ENCODE measurements at regions not wholly inside any gene's neighbourhood (a gene's known extent, or its start where the extent isn't known, plus 50 kb on each side); places are given as distances from the start of the nearest gene placed in this dataset.
"Not testable (repeated sequence)": the region's sequence is repeated elsewhere in the genome, so short reads cannot be mapped to it uniquely, and the experiment has no call there.

DNA sequence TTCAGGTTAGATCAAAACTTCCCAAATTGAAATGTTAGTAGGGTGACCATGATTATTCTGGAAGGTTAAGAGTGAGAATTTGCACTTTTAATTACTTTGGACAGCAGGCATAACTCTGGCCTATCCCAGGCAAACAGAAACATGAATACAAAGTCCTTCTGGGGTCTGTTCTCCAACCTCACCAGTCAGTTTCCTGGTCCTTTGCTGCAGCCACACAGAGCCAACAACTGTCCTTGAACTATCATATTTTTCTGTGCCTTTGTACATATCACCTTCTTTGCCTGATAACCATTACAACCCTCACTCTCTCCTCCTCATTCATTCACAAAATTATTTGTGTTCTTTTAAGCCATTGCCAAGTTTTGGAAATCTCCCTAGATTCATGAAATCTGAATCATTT is 126.0 kb upstream of the GBE1 start:
- no peak for DNase-seq

DNA sequence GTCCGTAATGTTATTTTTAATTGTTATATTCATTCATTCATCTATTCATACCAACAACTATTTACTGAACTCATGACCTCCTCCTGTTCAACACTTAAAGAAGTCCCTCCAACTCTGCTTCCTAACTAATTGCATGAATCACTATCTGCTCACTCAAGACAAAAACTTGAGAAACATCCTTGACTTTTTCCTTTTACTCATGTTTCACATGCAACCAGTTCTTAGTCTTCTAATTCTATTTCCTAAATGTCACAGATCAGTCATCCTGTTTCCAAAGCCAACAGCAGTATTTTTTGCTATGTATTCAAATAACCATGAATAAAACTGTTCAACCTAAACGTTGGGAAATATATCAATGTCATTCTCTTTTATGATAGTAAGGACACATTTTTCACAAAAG is 124.6 kb upstream of the GBE1 start:
- no peak for DNase-seq

DNA sequence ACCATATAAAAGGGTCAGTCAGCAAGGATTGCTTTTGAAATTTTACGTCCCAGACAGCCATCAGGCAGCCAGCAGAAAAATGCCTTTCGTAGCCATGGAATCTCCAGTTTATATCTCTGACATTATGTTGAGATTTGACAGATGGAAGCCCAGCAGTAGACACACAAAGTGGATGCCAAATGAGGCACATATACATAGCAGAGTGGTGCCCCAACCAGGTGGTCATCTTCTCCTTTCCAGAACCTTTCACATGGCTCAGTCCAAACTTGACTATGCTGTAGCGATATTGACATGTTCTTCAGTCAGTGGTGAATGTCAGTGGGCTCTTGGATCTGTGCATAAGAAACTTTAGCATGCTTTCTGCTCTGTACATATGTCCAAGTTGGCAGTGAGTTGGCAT is 123.3 kb upstream of the GBE1 start:
- no peak for DNase-seq

DNA sequence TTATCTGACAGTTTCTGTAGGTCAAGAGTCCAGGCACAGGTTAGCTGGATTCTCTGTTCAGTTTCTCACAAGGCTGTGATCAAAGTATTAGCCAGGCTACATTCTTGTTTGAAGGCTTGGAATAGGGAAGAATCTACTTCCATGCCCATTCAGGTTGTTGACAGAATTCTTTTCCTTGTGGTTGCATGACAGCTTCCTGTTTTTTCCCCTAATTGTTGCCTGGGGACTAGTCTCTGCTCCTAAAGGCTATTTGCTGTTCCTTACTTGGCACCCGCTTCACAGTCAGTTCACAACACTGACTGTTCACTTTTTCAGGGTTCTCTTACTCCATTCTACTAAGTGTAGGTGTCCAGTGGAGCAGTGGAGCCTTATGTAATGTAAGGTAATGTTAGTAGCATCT is 115.4 kb upstream of the GBE1 start:
- DNase-seq, result no peak

DNA sequence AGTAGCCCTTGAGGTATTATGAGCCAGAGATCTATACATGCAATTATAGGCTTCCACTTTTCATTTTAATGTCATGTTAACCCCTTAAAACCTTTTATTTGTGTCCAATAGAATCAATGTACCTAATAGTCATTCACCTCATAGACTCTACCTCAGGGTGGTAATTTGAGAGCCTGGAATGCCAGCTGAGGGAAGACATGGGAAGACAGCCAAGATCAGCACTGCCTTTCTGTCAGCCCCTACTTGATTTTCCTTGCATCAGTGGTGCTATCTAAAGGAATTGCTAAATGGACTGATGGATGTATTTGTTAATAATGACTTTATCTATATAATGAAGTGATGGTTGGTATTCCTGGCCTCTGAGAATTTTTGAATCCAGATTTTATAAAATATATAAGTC is 113.3 kb upstream of the GBE1 start:
- DNase-seq, result no peak

DNA sequence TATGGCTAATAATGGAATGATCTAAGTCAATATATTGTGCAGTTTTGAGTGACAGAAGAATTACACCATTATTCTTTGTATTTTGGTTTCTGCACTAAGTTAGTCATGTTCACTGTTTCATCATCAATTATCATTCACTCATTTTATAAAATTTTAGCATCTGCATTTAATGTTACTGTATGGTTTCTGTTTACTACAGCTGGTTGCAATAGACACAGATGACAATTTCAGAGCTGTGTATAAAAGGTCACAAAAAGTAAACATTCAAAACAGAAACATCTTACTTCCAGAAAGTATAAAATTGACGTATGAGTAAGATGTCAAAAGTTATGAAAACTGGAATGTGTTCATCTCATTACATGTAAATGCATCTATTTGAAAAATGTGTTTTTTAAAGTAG is 111.1 kb upstream of the GBE1 start:
- no peak for DNase-seq

DNA sequence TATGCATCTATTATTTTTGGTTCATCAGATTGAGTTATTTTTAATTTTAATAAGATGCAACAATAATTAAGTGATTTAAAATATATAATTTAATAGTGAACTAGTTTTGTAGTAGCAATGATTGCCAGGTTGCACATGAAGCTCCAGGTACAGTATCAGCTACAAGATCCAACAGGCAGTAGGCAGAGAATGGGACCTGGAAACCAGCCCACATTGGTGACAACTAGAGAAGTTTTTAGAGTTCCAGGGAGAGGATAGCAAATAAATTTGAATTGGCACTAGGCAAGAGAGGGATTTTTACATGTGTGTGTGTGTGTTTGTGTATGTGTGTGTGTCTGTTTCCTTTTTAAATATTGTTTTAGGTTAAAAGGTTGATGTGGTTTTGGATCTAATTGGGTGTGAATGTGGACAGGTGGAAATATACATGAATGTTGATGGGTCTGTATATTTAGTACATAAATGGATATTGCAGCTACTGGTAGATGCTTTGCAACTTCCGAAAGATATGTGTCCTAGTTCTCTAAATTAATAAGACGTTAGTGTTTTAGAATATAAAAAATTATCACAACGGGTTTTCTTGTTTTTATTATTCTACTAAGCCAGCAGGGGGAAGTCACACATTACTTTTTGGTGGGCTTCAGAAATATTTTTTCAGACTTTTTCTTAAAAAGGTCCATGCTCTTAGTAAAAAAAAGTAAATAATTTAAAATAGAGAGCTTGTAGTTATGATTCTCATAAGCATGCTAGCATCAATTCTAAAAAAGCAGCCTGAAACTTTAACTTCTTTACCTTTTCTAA is 110.1 kb upstream of the GBE1 start:
- DNase-seq, result no peak

DNA sequence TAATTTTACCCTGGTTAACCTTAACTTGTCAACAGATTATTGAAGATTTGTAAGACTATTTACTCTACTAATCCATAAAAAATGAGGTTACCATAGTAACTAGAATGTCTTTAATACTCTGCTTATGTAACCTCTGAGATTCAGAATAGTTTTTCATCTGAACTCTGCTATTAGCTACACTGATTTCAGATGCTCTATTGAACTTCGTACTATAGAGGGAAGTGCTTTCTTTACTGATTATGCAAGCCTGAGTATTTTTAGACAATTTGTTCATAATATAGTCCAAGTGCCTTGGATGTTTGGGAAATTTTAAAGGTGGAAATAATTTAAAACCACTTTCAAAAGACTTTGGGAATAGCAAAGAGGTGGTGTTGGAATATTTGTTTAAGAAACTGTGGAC is 107.9 kb upstream of the GBE1 start:
- no peak for DNase-seq

DNA sequence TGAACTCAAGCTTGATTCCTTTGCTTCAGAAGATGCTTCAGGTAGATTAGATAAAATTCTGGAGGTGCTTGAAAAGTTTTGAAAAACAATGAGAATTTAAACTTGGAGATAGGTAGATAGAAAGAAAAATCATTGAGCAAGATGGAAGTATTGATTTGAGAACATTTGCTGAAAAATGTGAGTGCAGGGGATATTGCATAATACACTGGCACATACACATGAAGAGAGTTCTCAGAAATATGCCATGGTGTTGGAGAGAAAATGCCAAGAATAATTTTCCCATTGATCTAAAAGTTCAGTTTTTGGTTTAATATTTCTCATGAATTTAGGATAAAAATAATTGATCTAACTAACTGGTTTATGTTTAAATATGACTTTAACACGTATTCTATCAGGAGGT is 107.2 kb upstream of the GBE1 start:
- DNase-seq, result no peak

DNA sequence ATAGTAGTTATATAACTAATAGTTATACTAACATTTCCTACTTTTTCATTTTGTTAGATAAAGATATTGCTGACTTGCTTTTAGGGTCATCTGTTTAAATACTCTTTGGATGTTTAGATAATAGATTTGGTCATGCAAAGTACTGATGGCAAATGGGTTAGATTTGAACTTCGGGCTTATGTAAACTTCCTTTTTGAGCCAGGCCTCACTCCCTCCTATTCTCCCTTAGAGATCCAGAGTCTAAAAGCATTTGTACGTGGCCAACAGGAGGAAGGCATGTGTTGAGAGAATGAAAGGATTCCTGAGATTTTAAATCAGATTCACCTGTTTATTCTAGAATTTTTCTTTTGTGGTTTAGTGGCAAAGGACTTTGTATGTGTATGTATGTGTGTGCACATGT is 106.4 kb upstream of the GBE1 start:
- no peak for DNase-seq

DNA sequence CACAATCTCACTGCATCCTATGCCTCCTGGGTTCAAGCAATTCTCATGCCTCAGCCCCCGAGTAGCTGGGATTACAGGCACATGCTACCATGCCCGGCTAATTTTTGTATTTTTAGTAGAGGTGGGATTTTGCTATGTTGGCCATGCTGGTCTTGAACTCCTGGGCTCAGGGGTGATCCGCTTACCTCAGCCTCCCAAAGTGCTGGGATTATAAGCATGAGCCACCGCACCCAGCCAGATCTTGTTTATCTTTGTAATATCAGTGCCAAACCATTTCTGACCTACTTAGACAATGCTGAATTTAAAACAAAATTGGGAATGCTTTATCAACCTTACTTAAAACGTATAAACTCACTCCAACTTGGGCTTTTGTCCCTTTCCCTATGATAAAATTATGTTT is 103.7 kb upstream of the GBE1 start:
- DNase-seq, result not testable (repeated sequence)

DNA sequence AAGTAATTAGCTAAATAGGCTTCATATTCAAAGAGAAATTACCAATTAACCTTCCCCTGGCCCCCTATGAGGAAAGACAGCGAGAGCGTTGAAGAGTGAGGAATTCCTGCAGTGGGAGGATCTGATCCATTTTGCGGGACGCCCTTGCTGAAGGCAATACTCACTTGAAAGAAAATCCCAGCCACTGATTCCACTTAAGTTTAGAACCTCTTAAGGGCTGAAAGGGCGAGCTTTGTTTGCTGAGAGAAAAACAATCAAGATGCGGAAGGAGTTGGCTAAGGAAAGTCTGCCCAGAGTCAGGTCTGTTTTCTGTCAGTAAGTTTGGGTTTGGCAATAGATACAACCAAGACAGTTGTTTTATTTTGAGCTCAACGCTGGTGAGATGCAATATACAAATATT is 102.8 kb upstream of the GBE1 start:
- DNase-seq, result no peak

DNA sequence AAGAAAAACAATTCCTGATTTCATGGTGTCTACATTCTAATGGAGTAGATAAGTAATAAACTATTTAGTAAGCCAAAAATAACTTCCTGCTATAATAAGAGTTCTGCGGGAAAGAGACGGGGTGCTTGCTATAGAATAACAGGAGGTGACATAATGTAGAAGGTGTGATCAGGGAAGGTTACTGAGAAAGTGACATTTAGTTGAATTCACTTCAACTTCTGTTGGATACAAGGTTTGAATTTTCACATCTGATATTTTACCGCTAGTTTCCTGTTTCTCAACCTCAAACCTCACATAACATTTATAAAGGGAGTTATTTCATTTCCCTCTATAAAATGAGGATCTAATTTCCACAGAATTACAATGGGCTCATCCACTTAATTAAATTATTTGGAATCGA is 102.3 kb upstream of the GBE1 start:
- no peak for DNase-seq

DNA sequence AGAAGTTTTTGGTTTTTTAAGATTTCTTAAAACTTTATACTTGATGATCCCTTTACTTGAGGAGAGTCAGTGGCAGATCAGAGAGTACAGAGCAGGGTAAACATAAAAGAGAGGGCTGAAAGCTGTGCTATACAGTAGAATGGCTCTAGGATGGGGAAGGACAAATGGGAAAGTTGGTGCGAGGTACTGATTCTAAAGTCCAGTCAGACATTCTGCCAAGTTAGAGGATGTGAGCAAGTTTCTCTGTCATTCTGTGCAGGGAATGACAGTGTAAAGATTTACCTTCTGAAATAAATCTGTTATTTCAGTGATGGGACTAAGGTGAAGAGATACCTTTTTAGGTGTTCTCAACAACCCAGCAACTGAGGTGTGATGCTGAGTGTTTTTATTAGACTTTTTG is 100.1 kb upstream of the GBE1 start:
- DNase-seq, result no peak

DNA sequence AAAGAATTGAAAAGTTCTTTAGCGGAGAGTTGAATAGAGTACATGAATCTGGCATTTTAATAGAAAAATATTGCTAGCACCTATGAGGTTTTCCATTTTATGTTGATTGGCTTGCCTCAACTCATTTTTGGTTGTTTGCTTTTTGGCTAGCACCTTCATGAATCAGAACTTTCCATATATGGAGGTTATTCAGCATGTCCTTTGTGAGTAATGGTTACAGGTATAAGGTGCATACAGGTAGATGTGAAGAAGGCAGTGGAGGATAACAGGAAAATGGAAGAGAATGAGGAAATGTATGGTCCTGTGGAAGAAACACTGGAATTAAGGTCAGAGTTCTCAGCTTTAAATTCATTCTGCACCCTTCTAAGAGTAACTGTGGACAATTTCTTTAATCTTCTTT is 98.1 kb upstream of the GBE1 start:
- DNase-seq, result no peak

DNA sequence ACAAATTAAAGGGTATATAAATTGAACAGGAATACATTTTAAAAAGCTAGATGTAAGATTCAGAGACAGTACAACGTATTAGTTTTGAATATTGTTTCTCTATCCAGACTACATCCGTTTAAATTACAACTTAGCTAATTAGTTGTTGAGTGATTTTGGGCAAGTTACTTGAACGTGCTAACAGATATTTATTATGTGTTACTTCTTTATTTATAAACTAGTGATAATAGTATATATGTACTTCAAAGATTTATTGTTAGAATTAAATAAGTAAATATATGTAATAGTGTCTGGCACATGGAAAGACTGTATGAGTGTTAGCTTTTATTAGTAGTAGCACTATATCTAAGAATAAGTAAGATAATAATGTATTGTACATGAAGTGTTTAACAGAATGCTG is 92.0 kb upstream of the GBE1 start:
- DNase-seq, result no peak

DNA sequence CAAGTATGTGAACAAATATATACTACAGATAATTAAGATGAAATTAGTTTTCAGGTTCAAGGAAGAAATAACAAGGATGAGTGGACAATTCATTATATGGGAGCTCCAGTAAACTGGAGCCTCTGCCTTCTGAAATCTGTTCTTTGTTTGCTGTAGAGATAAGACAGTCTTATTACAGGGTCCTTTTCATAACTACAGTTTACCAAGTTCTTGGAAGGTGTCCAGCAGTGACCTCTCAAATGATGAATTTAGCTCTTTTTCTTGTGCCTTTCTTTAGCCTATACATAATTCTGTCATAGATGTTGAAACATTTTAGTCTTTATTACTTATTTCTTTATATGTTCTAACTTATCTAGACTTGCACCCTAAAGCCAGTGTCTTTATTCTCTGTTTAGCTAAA is 89.7 kb upstream of the GBE1 start:
- DNase-seq, result no peak

DNA sequence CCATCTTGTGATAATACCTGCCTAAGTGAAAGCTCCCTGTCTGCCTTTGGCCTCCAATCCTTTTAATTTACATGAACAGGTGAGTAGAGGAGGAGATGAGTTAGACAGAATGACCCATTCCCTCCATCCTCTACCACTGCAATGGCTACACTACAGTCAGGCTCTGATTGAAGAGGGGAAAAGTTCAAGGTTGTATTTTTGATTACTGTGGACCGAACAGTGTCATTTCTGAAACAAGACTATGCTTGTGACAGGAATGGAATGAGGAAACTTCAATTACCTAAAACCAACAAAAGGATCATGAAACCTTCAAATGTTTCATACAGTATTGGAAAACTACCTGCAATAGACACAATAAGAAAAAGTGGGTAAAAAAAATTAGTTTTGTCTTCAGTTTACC is 85.5 kb upstream of the GBE1 start:
- DNase-seq, result no peak

DNA sequence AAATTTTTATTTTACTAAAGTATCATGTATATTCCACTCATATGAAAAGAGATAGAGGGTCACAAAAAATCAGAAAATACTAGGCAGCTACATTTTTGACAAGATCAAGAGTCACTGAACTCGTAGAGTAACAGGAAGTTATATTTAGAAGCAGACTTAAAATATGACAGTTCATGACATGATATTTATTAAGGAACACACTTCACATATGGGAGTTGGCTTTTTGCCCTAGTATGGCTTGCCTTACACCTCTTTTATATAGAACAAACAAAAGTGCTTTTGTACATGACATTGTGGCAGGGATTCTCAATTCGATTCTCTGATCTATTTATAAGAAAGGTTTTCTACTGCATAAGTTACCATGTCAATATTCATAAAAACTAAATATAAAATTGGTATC is 80.1 kb upstream of the GBE1 start:
- no peak for DNase-seq

DNA sequence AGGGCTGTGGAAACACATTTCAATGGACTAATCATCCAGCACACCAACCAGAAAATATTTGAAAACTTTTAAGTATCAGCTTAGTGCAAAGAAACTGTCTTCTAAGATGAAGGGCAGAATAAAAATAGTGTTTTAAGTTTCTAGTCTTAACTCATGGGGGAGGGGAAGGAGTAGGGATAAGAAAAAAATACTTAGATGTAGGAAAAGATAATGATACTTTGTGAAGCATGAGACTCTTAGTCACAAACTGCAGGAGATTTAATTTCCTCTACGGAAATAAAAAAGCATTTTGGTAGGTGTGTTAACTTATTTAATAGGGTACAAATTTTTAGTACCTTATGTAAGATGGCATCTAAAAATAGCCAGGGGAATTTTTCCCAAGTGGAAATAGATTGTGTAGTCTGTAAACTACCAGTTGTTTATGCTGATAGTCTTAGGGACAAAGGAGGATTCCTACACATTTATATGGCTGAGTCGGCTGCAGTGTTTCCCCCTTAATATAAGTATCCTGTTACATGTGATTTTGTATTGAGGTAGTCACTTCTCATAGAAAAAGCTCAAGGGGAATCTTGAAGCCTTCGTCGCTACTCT is 78.2 kb upstream of the GBE1 start:
- DNase-seq, result no peak

DNA sequence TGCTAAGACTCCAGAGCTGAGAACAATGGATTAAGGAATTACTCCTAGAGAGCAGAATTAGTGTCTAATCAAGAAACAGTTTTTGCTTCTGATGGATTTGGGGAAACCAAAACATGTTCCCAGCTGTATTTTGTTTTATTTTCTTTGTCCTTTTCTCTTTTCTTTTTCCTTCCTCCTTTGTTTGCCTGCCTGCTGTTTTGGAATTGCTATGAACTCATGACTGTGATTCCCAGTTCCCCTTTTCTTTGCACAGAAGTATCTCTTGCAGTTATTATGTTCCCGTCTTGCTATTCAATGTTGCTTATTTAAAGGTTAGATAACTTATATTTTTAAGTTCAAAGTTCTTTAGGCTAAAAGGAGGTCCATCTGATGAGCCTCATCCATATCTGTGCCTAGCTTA is 77.0 kb upstream of the GBE1 start:
- DNase-seq, result no peak

DNA sequence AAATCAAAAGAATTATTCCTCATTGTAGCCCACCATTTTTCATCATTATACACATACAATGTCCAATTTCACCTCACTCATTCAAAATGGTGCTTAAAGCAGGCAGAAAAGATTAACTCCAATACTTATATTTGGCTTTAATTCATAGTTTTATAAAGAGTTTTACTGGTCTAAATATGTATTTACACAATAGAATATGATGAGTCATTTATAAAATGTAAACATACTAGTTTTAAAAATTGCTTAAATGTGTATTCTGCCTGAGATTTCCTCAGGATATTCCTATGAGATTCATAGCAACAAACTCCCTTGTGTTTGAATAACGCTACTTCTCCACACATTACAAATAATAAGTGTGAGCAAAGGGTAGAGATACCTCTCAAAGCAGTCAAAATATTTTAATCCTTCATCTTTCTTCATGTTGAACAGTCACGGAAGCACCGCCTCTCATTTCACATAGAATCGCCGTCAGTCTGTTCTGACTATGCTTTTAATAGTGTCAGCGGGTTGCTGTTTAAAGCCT is 75.7 kb upstream of the GBE1 start:
- DNase-seq, result no peak

DNA sequence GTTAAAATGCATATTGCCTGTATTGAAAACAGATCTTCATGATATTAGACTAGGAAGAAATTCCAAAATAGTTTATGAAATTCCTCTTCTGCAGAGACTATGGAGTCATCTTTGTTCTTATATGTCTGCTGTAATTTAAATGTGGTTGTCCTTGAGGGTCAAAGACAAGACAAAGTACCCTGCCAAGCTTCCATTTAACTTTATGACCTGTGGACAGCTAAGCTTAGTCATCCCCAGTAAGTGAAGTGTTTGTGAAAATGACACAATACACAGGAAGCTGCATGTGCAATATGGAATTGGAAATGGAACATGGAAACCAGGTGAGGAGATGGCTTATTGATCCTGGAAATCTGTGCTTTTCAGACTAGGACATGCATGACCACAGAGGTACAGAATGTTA is 68.5 kb upstream of the GBE1 start:
- no peak for DNase-seq

DNA sequence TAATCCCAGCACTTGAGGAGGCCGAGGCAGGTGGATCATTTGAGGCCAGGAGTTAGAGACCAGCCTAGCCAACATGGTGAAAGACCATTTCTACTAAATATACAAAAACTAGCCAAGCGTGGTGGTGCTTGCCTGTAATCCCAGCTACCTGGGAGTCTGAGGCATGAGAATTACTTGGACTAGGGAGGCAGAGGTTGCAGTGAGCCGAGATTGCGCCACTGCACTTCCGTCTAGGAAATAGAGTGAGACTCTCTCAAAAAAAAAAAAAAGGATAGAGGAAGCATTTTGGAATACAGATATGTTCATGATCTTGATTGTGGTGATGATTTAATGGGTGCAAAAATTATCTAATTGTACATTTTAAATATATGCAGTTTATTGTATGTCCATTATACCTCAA is 67.8 kb upstream of the GBE1 start:
- DNase-seq, result not testable (repeated sequence)

DNA sequence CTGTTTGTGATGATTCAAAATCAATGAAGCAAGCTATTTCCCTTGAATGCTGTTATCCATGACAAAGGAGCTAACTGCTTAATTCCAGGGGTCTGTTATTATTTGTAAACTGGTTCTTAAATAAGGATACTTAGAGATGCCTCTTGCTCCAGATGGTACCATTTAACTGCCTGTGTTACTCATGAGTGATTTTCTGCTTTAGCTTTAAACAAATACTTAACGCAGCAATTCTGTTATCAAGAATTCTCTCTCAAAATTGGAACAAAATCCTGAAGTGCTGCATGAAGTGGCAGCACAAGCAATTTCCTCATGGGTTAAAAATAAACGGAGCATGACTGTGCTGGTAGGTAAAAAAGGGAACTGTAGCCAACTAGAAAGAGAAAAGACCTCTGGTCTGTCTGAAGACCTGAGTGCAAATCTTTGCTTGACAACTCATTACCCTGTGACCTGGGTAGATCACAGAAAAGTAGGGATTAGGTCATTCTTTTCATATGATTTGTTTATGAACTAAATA is 62.5 kb upstream of the GBE1 start:
- no peak for DNase-seq

All from T-helper 2 cell (primary cell).